NCI-H1105 treated with DMSO at 0.1 percent for 48 hours (cell line): ENCODE measurements at regions not wholly inside any gene's neighbourhood (a gene's known extent, or its start where the extent isn't known, plus 50 kb on each side); places are given as distances from the start of the nearest gene placed in this dataset.
"Not testable (repeated sequence)": the region's sequence is repeated elsewhere in the genome, so short reads cannot be mapped to it uniquely, and the experiment has no call there.

Experiments
- DNase-seq: peaks from one replicate; lab custom pipeline; 2025; lab: John Stamatoyannopoulos, UW

- DNase-seq, result no peak
Observed at GRCh38 chrX:848386-848785, 217.8 kb downstream of the SHOX start.

DNA sequence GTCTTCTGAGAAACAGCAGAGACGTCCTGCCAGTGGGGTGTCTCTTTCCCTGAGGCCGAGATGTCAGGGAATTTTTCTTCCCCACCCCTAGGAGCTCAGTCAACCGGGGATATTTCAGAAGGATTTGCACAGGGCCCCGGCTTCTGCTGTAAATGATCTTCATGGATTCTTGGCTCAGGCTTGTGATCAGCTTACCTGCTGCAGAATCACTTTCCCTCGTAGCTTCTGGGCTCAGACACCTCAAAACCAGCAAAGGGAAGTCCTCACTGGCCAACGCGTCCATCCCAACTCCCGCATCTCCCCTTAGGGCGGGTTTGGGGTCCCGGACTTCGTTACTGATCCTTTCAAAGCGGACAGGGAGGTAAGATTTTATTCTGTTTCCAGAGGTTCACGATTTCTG is 212.7 kb downstream of the SHOX start:
- no peak for DNase-seq

GRCh38 chrX:840556-840955 is 210.0 kb downstream of the SHOX start:
- no peak for DNase-seq

GRCh38 chrX:838666-839065 is 208.1 kb downstream of the SHOX start:
- DNase-seq, result not testable (repeated sequence)

DNA sequence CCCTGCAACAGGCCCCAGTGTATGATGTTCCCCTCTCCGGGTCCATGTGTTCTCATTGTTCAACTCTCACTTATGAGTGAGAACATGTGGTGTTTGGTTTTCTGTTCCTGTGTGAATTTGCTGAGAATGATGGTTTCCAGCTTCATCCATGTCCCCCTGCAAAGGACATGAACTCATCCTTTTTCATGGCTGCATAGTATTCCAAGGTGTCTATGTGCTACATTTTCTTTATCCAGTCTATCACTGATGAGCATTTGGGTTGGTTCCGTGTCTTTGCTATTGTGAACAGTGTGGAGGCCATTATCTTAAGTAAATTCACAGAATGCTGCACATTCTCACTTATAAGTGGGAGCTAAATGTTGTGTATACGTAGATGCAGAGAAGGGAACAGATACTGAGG is 205.3 kb downstream of the SHOX start:
- not testable (repeated sequence) for DNase-seq

DNA sequence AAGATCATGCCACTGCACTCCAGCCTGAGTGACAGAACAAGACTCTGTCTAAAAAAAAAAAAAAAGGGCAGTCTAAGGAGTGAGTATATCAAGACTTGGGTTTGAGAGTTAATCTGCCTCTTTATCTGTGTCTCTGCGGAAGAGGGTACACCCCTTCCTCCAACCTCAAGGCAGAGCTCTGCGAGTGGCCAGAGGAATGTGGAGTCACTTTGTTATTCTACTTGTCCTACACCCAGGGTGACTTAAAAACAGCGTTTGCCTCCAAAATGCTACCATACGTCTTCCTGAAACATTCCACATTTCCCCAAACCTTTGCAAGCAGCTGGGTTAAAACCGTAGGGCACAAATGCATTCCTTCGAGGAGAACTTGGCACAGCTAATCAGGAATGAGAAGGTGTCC is 199.9 kb downstream of the SHOX start:
- no peak for DNase-seq

GRCh38 chrX:829145-829544 is 198.6 kb downstream of the SHOX start:
- no peak for DNase-seq

- DNase-seq, result no peak
Observed at GRCh38 chrX:828411-828959, 197.9 kb downstream of the SHOX start.

- DNase-seq, result no peak
Observed at GRCh38 chrX:826448-826847, 195.9 kb downstream of the SHOX start.

DNA sequence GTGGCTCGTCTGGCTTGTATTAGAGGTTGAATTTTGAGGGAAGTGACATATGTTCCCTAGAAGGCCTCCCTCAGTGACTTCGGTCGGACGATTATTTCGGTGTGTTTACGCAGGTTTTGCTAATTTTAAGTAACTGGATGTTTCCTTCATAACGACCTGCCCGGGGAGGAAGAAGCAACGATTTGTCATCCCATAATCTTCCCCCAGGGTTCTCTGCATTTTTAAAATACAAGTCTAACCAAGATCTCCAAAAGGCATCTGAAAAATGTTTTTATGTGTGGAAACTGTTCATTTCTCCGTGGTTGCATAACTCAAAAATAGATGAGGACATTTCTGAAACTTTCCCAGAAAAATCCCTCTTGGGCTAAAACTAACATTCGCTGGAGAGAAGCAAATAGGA is 195.4 kb downstream of the SHOX start:
- no peak for DNase-seq

GRCh38 chrX:823073-823472 is 192.5 kb downstream of the SHOX start:
- not testable (repeated sequence) for DNase-seq

DNA sequence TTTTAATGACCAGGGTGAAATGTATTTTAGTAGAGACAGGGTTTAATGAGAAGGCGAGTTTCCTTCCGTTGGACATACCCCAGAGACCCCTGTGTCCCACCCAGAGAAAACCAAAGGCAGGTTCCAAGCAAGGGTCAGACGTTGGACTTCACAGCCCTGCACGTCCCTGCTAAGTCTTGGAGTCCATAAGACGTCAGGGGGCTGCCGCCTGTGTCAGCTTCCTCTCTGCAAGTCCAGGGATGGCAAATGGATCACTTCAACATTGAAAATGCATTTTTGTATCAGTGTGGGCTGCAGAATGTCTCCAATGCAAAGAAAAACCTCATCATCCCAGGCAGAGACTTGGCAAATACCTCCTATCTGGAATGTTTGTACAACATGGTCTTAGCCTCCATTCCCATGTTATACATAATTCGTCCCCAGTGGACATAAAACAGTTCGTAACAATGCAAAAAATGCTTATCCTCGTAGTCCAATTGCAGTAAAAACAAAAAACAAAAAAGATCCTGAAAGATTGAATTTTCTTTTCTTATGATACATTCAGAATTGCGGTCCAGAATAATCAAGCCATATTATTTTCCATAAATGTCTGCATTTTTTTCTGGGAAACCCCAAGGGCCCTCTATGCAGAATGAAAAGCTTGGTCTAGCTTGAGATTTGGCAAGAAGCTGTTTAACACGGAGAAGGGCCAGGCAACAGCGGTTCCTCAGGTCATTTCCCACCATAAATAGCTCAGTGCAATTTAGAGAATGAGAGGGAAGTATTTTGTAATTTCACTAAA is 190.9 kb downstream of the SHOX start:
- no peak for DNase-seq

- no peak for DNase-seq
Observed at GRCh38 chrX:819684-820083, 189.1 kb downstream of the SHOX start.

GRCh38 chrX:817759-818300 is 187.2 kb downstream of the SHOX start:
- DNase-seq, result no peak

- DNase-seq, result not testable (repeated sequence)
Observed at GRCh38 chrX:817147-817546, 186.6 kb downstream of the SHOX start.

DNA sequence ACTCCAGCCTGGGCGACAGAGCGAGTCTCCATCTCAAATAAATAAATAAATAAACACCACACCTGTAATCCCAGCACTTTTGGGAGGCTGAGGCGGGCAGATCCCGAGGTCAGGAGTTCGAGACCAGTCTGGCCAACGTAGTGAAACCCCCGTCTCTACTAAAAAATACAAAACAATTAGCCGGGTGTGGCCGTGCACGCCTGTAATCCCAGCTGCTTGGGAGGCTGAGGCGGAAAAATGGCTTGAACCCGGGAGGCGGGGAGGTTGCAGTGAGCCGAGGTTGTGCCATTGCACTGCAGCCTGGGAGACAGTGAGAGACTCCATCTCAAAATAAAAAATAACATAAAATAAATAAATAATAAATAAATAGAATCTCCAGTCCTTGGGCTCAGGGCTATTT is 185.8 kb downstream of the SHOX start:
- no peak for DNase-seq

GRCh38 chrX:810186-810585 is 179.6 kb downstream of the SHOX start:
- no peak for DNase-seq

GRCh38 chrX:809081-809480 is 178.5 kb downstream of the SHOX start:
- DNase-seq, result no peak

- no peak for DNase-seq
Observed at GRCh38 chrX:806586-806985, 176.0 kb downstream of the SHOX start.

- DNase-seq, result no peak
Observed at GRCh38 chrX:805988-806387, 175.4 kb downstream of the SHOX start.

- DNase-seq, result no peak
Observed at GRCh38 chrX:805103-805670, 174.6 kb downstream of the SHOX start.

DNA sequence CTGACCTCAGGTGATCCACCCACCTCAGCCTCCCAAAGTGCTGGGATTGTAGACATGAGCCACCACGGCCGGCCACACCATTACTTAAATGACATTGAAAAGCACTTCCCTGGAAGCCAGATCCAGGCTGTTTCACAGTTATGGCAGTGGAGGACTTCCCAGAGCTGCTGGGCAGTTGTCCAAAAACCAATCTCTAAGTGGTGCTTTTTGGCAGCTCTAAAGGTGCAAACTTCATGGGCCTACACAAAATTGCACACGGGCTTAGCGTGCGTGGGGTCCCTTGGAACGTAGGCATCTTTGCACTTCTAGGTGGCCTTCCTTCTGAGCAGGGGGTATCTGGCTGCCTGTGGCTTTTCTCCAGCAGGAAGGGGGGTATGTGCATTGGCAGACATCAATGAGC is 172.3 kb downstream of the SHOX start:
- DNase-seq, result no peak

GRCh38 chrX:799808-800207 is 169.2 kb downstream of the SHOX start:
- DNase-seq, result no peak
